MCF 10A (cell line): ENCODE measurements at regions not wholly inside any gene's neighbourhood (a gene's known extent, or its start where the extent isn't known, plus 50 kb on each side); places are given as distances from the start of the nearest gene placed in this dataset.

Experiments used
- BruUV-seq: library from RNA; stranded (reverse); fragments of 400-500 nt; replicated peaks from 2 replicates; lab custom pipeline; 2021; lab: Mats Ljungman, UMichigan
- CTCF ChIA-PET: fragments of 300-600 bp; sonication (Branson Sonifier 250); formaldehyde crosslinking; extraction: SDS; loops from one replicate; lab custom pipeline; 2021; ENCODE audit warnings: antibody characterized with exemption, inconsistent platforms; lab: Yijun Ruan, JAX
- POLR2A ChIA-PET: fragments of 300-600, 350-650 bp; sonication (Branson Sonifier 250); formaldehyde crosslinking; extraction: SDS; loops from one replicate; lab custom pipeline; 2020; ENCODE audit warnings: antibody characterized with exemption, inconsistent platforms; lab: Yijun Ruan, JAX
- DNase-seq: peaks from one replicate; pipeline ENCODE4 v3.0.0-alpha.2; 2018; ENCODE audit not compliant: unreplicated experiment
- H3K27ac Mint-ChIP-seq: one replicate; pipeline ENCODE4 v1.8.0; 2022; ENCODE audit warnings: mild to moderate bottlenecking, low read depth, mixed read lengths; ENCODE audit not compliant: unreplicated experiment
- H3K27me3 Mint-ChIP-seq: one replicate; pipeline ENCODE4 v1.8.0; 2022; ENCODE audit warnings: mixed read lengths; ENCODE audit not compliant: insufficient read depth, unreplicated experiment
- H3K36me3 Mint-ChIP-seq: one replicate; pipeline ENCODE4 v1.8.0; 2022; ENCODE audit warnings: mild to moderate bottlenecking, moderate library complexity, mixed read lengths; ENCODE audit not compliant: insufficient read depth, unreplicated experiment
- H3K4me1 Mint-ChIP-seq: one replicate; pipeline ENCODE4 v1.8.0; 2022; ENCODE audit warnings: mixed read lengths; ENCODE audit not compliant: insufficient read depth, unreplicated experiment
- H3K4me3 Mint-ChIP-seq: one replicate; pipeline ENCODE4 v1.8.0; 2022; ENCODE audit warnings: mild to moderate bottlenecking, moderate library complexity, mixed read lengths; ENCODE audit not compliant: unreplicated experiment
- H3K9me3 Mint-ChIP-seq: one replicate; pipeline ENCODE4 v1.8.0; 2022; ENCODE audit warnings: mixed read lengths; ENCODE audit not compliant: unreplicated experiment
- CTCF ChIP-seq: fragments of 200-600 bp; IDR thresholded peaks from one replicate; pipeline ENCODE4 v1.8.0; 2022; ENCODE audit warnings: antibody characterized with exemption, mild to moderate bottlenecking; ENCODE audit not compliant: unreplicated experiment
- intact Hi-C: fragments of 100-400 bp; cut with micrococcal nuclease; formaldehyde crosslinking; loops from 2 replicates; pipeline ENCODE4 v1.14.1; 2022

- CTCF ChIA-PET = no interaction called here
- Mint-ChIP-seq H3K9me3 (no peaks in the 10 kb centered on the region), H3K27me3 (peaks cover 91% of the 10 kb centered on the region), H3K4me3 (no peak overlapping the region), H3K27ac (no peak overlapping the region), H3K4me1 (no peaks in the 10 kb centered on the region), H3K36me3 (no peaks in the 10 kb centered on the region)
- no peak for TF ChIP-seq CTCF
- DNase-seq = no peak
- intact Hi-C loops = no loop called here
- BruUV-seq = no TSS peak
- POLR2A ChIA-PET = no interaction called here
Observed at GRCh38 chr13:78829821-78830220, 170.9 kb upstream of the OBI1 start.

GRCh38 chr13:78827471-78827870 lies 168.5 kb upstream of the OBI1 start:
- no peak overlapping the region for H3K27ac Mint-ChIP-seq
- TF ChIP-seq CTCF = no peak
- BruUV-seq = no TSS peak
- no peak for DNase-seq
- H3K4me3 Mint-ChIP-seq = no peak overlapping the region
- intact Hi-C loops = no loop called here
- no peaks in the 10 kb centered on the region for H3K36me3 Mint-ChIP-seq
- ChIA-PET POLR2A (no interaction called here), CTCF (no interaction called here)
- no peaks in the 10 kb centered on the region for H3K4me1 Mint-ChIP-seq
- H3K27me3 Mint-ChIP-seq = peaks cover 85% of the 10 kb centered on the region
- H3K9me3 Mint-ChIP-seq = no peaks in the 10 kb centered on the region

- no peak for TF ChIP-seq CTCF
- POLR2A ChIA-PET = no interaction called here
- CTCF ChIA-PET = no interaction called here
- Mint-ChIP-seq H3K27ac (no peak overlapping the region), H3K9me3 (no peaks in the 10 kb centered on the region), H3K36me3 (no peaks in the 10 kb centered on the region), H3K27me3 (peaks cover 84% of the 10 kb centered on the region), H3K4me1 (no peaks in the 10 kb centered on the region), H3K4me3 (no peak overlapping the region)
- intact Hi-C loops = no loop called here
- DNase-seq = no peak
- BruUV-seq = no TSS peak
Observed at GRCh38 chr13:78826936-78827335, 168.0 kb upstream of the OBI1 start.

- BruUV-seq = no TSS peak
- Mint-ChIP-seq H3K27ac (no peak overlapping the region), H3K27me3 (peaks cover 90% of the 10 kb centered on the region), H3K9me3 (no peaks in the 10 kb centered on the region), H3K4me3 (no peak overlapping the region), H3K36me3 (no peaks in the 10 kb centered on the region), H3K4me1 (no peaks in the 10 kb centered on the region)
- ChIA-PET POLR2A (no interaction called here), CTCF (no interaction called here)
- no peak for TF ChIP-seq CTCF
- intact Hi-C loops = no loop called here
- DNase-seq = no peak
Observed at GRCh38 chr13:78826312-78826711, 167.4 kb upstream of the OBI1 start.
